ENCODE measurements at regions not wholly inside any gene's neighbourhood (a gene's known extent, or its start where the extent isn't known, plus 50 kb on each side); places are given as distances from the start of the nearest gene placed in this dataset.

DNA sequence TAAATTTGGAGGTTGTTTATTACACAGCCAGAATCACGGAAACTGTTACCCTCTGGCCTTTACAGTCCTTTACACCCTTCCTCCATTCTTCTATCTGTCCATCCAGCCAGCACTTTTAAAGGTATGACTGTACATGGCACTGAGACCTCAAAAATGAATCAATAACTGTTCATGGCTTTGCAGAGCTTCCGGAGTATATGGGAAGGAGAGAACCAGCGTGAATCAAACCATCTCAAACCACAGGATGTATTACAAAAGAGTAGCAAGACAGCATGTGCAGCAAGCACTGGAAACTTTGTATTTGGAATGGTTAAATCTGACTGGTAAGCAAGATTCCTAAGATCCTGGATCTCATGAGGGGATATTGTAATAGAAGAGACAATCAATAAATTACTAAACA lies 228.5 kb upstream of the CASK start:
- H3K27ac ChIP-seq: no peak overlapping the region
- TF ChIP-seq, protein P1, sequence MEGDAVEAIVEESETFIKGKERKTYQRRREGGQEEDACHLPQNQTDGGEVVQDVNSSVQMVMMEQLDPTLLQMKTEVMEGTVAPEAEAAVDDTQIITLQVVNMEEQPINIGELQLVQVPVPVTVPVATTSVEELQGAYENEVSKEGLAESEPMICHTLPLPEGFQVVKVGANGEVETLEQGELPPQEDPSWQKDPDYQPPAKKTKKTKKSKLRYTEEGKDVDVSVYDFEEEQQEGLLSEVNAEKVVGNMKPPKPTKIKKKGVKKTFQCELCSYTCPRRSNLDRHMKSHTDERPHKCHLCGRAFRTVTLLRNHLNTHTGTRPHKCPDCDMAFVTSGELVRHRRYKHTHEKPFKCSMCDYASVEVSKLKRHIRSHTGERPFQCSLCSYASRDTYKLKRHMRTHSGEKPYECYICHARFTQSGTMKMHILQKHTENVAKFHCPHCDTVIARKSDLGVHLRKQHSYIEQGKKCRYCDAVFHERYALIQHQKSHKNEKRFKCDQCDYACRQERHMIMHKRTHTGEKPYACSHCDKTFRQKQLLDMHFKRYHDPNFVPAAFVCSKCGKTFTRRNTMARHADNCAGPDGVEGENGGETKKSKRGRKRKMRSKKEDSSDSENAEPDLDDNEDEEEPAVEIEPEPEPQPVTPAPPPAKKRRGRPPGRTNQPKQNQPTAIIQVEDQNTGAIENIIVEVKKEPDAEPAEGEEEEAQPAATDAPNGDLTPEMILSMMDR (conservative IDR thresholded peaks at IDR 0.05): no peak

DNA sequence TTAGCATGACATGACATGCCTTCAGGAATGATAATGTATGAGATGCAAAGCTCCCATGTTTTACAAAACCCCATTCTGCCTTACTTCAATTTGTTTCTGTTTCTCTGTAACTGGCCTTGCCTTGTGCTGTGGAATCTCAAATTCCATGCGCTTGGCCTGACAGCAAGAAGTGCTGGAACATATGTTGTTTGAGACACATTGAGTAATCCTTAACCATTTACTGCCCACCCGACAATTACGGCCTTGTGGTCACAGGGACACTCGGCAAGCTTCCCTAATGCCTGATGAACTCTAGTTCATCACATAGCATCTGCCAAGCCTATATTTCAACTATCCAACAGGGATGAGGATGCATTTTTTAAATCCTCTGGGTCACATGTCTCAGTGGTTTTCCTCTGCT lies 226.4 kb upstream of the CASK start:
- TF ChIP-seq, protein P1 (conservative IDR thresholded peaks at IDR 0.05): no peak
- no peak overlapping the region for H3K27ac ChIP-seq

DNA sequence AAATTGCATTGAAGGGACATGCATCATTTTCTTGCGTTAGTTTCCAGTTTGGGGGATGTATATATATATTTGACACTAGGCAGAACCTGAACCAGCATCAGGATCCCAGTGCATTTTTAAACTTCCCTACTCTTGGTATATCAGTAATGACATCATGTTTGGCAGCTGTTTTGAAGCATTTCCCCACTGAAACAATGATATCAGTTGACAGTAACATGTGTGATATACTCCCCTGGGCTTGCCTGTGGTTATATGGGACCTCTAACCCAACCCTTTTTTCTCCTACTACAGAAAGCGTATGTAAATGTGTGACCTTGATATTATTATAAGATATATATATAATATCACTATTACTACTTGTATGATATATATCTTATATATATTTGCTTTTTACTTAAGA lies 225.9 kb upstream of the CASK start:
- TF ChIP-seq, protein P1 (conservative IDR thresholded peaks at IDR 0.05): no peak
- no peak overlapping the region for H3K27ac ChIP-seq

DNA sequence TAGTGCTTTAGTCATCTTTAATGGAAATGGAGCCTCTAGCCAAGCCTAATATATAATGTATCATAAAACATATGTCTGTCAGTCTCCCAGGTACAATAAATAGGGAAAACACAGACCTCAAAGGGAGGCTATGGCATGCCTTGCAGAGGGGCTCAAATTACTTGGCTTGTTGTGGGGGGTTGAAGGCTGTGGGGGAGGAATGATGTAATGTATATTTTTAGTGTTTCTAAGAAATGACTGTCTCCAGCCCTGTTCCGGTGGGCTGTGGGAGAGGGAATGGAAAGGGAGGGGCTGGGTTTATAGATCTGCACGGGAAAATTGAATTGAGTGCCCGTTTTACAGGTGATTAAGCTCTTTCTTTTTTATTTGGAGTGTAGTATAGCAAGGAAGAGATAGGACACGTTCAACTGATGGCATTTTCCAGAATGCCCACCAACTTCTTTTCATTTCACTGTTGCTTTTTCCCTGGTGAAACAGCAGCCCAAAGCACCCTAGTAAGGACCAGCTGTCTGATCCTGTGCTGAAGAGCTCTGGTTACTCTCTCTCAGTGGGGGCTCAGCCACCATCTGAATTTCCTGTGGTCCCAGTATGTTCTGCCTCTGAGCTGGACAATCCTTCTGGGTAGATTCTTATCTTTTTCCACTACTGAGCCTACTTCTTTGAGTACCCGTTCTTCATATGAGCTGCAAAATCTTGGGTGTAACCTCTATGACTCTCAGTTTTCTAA lies 220.7 kb upstream of the CASK start:
- TF ChIP-seq, protein P1 (conservative IDR thresholded peaks at IDR 0.05): no peak
- H3K27ac ChIP-seq: no peak overlapping the region

DNA sequence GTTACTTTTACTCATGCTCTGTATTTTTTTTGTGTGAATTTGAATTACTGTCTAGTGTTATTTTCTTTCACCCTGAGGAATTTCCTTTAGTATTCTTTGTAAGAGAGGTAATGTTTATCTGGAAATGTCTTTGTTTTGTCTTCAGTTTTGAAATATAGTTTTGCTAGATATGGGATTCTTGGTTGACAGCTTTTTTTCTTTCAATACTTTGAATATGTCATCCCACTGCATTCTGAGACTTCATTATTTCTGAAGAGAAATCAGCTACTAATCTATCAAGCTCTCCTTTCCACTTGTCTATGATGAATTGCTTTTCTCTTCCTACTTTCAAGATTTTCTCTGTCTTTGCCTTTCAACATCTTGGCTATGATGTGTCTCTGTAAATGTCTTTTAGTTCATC lies 217.0 kb upstream of the CASK start:
- H3K27ac ChIP-seq: no peak overlapping the region
- TF ChIP-seq, protein P1 (conservative IDR thresholded peaks at IDR 0.05): no peak

DNA sequence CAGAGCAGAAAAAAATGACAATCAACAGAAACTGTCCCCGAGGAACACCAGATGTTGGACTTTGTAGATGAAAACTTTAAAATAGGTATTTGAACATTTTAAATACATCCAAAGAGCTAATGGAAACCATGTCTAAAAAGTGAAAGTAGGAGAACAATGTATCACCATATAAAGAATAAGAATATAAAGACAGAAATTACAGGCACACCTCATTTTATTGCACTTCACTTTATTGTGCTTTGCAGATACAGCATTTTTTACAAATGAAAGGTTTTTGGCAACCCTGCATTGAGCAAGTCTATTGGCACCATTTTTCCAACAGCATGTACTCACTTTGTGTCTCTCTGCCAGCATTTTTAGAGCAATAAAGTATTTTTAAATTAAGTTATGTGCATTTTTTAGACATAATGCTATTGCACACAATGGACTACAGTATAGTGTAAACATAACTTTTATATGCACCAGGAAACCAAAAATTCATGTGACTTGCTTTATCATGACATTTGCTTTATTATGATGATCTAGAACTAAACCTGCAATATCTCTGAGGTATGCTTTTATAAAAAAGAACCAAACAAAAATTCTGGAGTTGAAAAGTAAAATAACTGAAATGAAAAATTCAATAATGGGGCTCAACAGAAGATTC lies 212.4 kb upstream of the CASK start:
- H3K27ac ChIP-seq: no peak overlapping the region
- TF ChIP-seq, protein P1 (conservative IDR thresholded peaks at IDR 0.05): no peak

DNA sequence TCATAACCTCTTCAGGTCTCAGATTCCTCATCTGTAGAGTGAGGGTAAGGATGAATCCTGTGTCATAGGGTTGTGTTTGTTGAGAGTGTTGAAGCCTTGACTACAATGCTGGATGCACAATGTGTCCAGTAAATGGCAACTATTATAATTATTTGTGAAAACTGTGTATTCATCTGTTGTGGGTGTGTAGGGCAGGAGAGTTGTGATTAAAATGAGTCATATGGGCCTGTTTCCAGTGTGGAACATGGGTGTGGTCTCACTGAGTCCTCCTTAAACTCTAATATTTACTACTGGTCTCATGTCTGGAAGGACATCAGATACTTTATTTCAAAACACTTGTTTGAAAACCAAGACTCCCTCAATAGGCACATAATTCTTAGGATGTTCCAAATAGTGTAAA lies 208.5 kb upstream of the CASK start:
- TF ChIP-seq, protein P1 (conservative IDR thresholded peaks at IDR 0.05): no peak
- H3K27ac ChIP-seq: no peak overlapping the region
